ENCODE measurements at regions not wholly inside any gene's neighbourhood (a gene's known extent, or its start where the extent isn't known, plus 50 kb on each side); places are given as distances from the start of the nearest gene placed in this dataset.

DNA sequence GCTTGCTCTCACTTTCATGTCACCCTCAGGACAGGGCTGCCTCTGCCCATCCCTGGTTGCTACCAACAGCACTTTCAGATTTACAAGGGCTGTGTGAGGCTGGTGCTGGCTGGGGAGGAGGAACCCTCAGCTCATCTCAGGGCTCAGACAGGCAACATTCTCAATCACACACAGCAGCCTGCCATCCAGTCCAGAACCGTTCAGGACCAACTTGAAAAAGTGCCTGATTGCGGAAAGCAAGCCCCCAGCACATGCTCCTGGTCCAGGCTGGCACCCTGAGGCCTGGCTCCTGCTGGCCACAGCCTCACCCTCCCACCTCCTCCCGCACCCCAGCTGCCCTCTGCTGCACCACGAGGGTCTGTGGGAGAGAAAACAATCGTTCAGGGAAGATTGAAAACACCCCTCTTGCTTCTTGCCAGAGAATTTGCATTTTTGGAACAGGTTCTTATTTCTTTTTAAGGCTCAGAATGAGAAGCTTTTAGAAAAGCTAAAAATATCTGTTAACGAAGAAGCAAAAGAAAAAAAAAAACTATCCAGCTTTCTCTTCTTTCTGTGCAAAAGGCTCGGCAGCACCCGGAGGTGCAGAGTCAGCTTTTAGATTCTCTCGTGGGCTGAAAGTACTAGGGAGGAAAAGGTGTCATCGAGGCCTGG lies 403.8 kb upstream of the ID2 start:
- DNase-seq (ENCODE audit: low read depth, low spot score): no peak
- no peak overlapping the region for H3K4me3 ChIP-seq (ENCODE audit: low read depth, low read length)
- ChIA-PET CTCF (interaction anchor here (0.7 kb wide), 1 partner anchor 9 kb away, joined by 3 read pairs; no protein-coding TSS in a partner anchor), POLR2A (no interaction called here)
- TF ChIP-seq, protein P1, sequence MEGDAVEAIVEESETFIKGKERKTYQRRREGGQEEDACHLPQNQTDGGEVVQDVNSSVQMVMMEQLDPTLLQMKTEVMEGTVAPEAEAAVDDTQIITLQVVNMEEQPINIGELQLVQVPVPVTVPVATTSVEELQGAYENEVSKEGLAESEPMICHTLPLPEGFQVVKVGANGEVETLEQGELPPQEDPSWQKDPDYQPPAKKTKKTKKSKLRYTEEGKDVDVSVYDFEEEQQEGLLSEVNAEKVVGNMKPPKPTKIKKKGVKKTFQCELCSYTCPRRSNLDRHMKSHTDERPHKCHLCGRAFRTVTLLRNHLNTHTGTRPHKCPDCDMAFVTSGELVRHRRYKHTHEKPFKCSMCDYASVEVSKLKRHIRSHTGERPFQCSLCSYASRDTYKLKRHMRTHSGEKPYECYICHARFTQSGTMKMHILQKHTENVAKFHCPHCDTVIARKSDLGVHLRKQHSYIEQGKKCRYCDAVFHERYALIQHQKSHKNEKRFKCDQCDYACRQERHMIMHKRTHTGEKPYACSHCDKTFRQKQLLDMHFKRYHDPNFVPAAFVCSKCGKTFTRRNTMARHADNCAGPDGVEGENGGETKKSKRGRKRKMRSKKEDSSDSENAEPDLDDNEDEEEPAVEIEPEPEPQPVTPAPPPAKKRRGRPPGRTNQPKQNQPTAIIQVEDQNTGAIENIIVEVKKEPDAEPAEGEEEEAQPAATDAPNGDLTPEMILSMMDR (IDR thresholded peaks at IDR 0.05; ENCODE audit: insufficient read depth, low read length, missing control alignments): no peak

DNA sequence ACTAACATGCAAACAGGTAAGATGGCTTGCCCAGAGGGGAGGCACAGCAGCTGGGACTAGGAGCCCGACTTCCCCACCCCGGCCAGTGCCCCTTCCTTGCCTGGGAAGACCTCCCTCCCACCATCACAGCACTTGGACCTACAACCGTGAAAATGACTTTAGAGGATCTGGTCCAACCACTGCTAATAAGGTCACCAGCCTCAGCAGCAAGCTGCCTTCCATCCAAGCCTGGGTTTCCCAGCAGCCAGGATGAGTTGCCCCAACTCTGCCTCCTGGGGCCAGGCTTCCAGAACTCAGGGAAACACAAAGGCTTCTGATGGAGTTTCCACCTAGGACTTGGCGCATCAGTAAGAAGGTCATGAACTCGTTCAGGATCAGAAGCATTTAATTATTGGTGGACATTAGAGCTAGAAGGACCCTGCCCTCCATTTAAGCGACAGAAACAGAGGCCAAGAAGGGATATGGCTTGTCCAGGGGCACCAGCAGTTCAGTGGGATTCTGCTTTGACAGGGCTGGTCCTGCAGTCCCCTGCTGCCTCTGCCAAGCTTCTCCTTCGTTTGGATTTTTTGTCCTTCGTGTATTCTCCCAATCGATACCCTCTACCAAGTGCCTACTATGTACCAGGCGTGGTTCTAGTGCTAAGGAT lies 403.0 kb upstream of the ID2 start:
- TF ChIP-seq, protein P1 (IDR thresholded peaks at IDR 0.05; ENCODE audit: insufficient read depth, low read length, missing control alignments): no peak
- ChIA-PET POLR2A (no interaction called here), CTCF (interaction anchor here (0.7 kb wide), 1 partner anchor 10 kb away, joined by 3 read pairs; no protein-coding TSS in a partner anchor)
- no peak overlapping the region for H3K4me3 ChIP-seq (ENCODE audit: low read depth, low read length)
- no peak for DNase-seq (ENCODE audit: low read depth, low spot score)

DNA sequence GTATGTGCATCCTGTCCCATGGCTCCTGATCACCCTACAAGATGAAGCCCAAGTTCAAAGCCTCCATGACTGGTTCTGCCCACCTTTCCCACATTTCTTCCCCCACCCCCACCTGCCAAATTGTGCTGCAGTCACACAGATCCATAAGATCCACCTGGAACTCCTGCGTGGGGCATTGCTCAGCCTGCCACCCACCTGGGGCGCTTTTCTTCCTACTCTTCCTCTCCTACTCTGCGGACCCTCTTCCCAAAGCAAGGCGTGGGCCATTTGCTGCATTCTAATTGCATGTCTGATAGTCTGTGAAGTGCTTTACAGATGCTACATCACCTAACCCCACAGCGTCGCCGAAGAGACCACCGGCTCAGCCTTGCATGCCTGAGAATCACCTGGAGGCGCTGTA lies 402.4 kb upstream of the ID2 start:
- TF ChIP-seq, protein P1 (IDR thresholded peaks at IDR 0.05; ENCODE audit: insufficient read depth, low read length, missing control alignments): no peak
- POLR2A ChIA-PET: no interaction called here
- no peak for DNase-seq (ENCODE audit: low read depth, low spot score)
- H3K4me3 ChIP-seq (ENCODE audit: low read depth, low read length): no peak overlapping the region
- CTCF ChIA-PET: no interaction called here

DNA sequence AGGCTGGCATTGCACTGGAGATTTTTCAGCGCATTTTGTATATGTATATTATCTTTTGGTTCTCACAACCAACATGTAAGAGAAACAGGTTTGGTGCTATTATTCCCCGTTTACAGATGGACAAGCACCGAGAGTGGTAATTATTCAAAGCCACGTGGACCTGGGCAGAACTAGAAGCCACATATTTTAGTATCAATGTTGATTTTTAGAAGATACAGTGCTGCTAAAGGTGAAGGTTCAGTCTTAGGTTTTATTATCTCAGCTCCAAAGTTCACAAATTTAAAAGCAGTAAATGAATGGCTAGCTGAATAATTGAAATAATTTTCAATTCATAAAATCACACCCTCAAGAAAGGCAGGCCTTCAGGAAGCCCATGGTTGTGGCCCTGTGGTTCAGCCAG lies 400.6 kb upstream of the ID2 start:
- no peak for DNase-seq (ENCODE audit: low read depth, low spot score)
- H3K4me3 ChIP-seq (ENCODE audit: low read depth, low read length): no peak overlapping the region
- ChIA-PET POLR2A (no interaction called here), CTCF (no interaction called here)
- TF ChIP-seq, protein P1 (IDR thresholded peaks at IDR 0.05; ENCODE audit: insufficient read depth, low read length, missing control alignments): no peak

DNA sequence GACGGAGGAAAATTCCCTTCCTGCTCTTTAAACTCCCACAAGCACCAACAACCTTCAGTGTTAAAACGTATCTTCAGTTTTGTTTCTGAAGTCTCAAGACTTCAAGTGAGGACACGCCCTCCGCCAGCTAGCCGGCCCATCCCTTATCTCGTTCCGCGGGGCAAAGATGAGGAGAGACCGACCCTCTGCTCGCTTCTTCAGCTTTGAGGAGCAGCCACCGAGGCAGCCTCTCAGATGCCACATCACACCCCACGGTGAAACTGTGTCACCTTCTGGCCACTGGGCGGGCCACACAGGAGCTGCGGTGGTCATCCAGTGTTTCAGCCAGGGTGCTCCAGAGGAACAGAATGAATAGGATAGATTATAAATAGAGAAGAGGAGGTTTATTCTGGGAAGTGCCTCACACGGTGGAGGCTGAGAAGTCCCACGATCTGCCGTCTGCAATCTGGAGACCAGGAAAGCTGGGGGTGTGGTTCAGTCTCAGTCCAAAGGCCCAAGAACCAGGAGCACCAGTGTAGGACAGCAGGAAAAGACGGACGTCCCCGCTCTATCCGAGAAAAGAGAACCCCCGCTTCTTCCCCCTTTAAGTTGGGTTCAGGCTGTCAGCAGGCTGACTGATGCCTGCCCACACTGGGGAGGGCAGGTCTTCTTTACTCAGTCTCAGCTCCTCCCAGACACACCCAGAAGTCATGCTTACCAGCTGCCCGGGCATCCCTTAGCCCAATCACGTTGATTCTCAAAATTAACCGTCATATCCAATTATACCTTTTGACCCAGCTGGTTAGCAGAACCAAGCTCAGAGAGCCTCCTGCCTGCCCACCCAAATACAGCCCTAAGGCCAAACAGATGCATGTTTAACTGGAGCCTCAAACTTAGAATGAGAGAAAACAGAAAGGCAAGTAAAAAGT lies 399.7 kb upstream of the ID2 start:
- DNase-seq (ENCODE audit: low read depth, low spot score): no peak
- CTCF ChIA-PET: no interaction called here
- H3K4me3 ChIP-seq (ENCODE audit: low read depth, low read length): no peak overlapping the region
- POLR2A ChIA-PET: no interaction called here
- TF ChIP-seq, protein P1 (IDR thresholded peaks at IDR 0.05; ENCODE audit: insufficient read depth, low read length, missing control alignments): no peak

DNA sequence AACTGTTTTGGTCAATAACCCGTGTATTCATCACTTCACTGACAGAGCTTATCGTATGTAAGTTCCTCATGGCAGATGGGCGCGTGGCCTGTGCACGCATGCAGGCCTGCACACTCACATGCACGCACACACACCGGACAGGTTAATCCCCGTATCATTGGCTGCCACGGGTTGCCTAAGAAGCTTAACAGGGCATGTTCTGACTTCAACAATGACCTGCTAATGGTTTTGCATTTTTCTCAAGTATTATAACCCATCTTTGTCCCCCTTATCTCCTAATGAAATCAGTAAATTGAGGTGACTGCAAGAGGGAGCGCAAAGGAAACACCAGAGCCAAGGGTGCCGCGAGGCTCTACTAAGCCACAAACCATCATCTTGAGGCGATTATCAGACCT lies 399.0 kb upstream of the ID2 start:
- H3K4me3 ChIP-seq (ENCODE audit: low read depth, low read length): no peak overlapping the region
- TF ChIP-seq, protein P1 (IDR thresholded peaks at IDR 0.05; ENCODE audit: insufficient read depth, low read length, missing control alignments): no peak
- ChIA-PET POLR2A (no interaction called here), CTCF (no interaction called here)
- no peak for DNase-seq (ENCODE audit: low read depth, low spot score)
